HL-60 (cell line): ENCODE measurements at regions not wholly inside any gene's neighbourhood (a gene's known extent, or its start where the extent isn't known, plus 50 kb on each side); places are given as distances from the start of the nearest gene placed in this dataset.

Source experiments
- DNase-seq, 2 experiments: peaks; one replicate each; pipeline ENCODE4 v3.0.0-alpha.2; 2010 to 2020; ENCODE audit warnings: low read depth in 1 of 2, low spot score in 1 of 2
- H3K27ac ChIP-seq: fragments of 250-450 bp; sonication (Bioruptor Pico); replicated peaks from 2 replicates; pipeline ENCODE4 v1.5.1; 2020; ENCODE audit warnings: mild to moderate bottlenecking, moderate library complexity
- H3K27me3 ChIP-seq: fragments of 250-450 bp; sonication (Bioruptor Pico); 2 replicates; pipeline ENCODE4 v1.5.1; 2021; ENCODE audit warnings: mild to moderate bottlenecking, moderate library complexity; ENCODE audit not compliant: insufficient read depth, poor library complexity, severe bottlenecking
- H3K4me3 ChIP-seq: replicated peaks from 2 replicates; pipeline ENCODE4 v1.5.1; 2011; ENCODE audit warnings: mild to moderate bottlenecking, control low read depth, low read length; ENCODE audit not compliant: insufficient read depth
- CTCF ChIP-seq: IDR thresholded peaks from one replicate; pipeline ENCODE4 v1.5.1; 2011; ENCODE audit warnings: low read length, control low read depth, inconsistent platforms; ENCODE audit not compliant: insufficient read depth
- GABPA ChIP-seq: IDR thresholded peaks from 2 replicates; pipeline ENCODE4 v1.6.1; 2012; ENCODE audit warnings: low read depth
- POLR2AphosphoS5 ChIP-seq: IDR thresholded peaks from 2 replicates; pipeline ENCODE4 v1.6.1; 2012; ENCODE audit warnings: low read depth
- REST ChIP-seq: IDR thresholded peaks from 2 replicates; pipeline ENCODE4 v1.6.1; 2012; ENCODE audit warnings: low read depth; ENCODE audit not compliant: insufficient replicate concordance
- SPI1 ChIP-seq: IDR thresholded peaks from 2 replicates; pipeline ENCODE4 v1.6.1; 2012; ENCODE audit warnings: low read depth, mild to moderate bottlenecking, borderline replicate concordance

- no peak overlapping the region for H3K27ac ChIP-seq
- H3K27me3 ChIP-seq: peaks cover 3% of the 10 kb centered on the region
- H3K4me3 ChIP-seq: no peak overlapping the region
- TF ChIP-seq GABPA (no peak), POLR2AphosphoS5 (no peak), SPI1 (no peak), REST (no peak), CTCF (no peak)
- DNase-seq: no peak
Observed at GRCh38 chr9:86867804-86868313, 79.4 kb downstream of the GAS1 start.

GRCh38 chr9:86865952-86866351 is 81.4 kb downstream of the GAS1 start:
- no peak for DNase-seq
- no peak overlapping the region for H3K27ac ChIP-seq
- TF ChIP-seq SPI1: no peak
- no peak for TF ChIP-seq REST
- TF ChIP-seq GABPA: no peak
- no peak for TF ChIP-seq CTCF
- no peak for TF ChIP-seq POLR2AphosphoS5

GRCh38 chr9:86860006-86860405 is 87.3 kb downstream of the GAS1 start:
- Histone ChIP-seq H3K4me3 (no peak overlapping the region), H3K27me3 (no peaks in the 10 kb centered on the region), H3K27ac (no peak overlapping the region)
- no peak for TF ChIP-seq POLR2AphosphoS5
- TF ChIP-seq CTCF: no peak
- no peak for TF ChIP-seq GABPA
- TF ChIP-seq SPI1: no peak
- TF ChIP-seq REST: no peak
- no peak for DNase-seq

More at GRCh38 chr9:86865952-86866351, 81.4 kb downstream of the GAS1 start:
- H3K4me3 ChIP-seq: no peak overlapping the region
- H3K27me3 ChIP-seq: peaks cover 3% of the 10 kb centered on the region
